ENCODE measurements at regions not wholly inside any gene's neighbourhood (a gene's known extent, or its start where the extent isn't known, plus 50 kb on each side); places are given as distances from the start of the nearest gene placed in this dataset.
A peak's percentile ranks its signal among the peaks of the same experiment; 100 is the strongest.

DNA sequence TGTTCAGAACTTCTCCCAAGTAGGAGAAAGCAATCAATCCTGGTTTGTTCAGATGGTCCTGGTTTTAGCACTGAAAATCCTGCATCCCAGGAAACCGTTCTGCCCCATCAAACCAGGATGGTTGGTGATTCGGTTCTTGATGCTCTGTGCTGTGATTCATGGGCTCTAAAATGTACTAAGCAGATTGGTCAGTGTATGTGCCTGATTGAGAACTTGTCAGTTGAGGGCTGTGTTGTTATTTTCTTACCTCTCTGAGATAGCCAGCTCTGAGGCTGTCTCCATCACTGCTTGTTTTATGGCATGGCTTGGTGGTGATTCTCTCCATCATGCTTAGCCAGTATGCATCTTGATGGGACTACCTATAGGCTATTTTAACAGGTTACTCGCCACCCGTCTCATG, 246.9 kb upstream of the RBFOX1 start:
- TF ChIP-seq, protein P1, sequence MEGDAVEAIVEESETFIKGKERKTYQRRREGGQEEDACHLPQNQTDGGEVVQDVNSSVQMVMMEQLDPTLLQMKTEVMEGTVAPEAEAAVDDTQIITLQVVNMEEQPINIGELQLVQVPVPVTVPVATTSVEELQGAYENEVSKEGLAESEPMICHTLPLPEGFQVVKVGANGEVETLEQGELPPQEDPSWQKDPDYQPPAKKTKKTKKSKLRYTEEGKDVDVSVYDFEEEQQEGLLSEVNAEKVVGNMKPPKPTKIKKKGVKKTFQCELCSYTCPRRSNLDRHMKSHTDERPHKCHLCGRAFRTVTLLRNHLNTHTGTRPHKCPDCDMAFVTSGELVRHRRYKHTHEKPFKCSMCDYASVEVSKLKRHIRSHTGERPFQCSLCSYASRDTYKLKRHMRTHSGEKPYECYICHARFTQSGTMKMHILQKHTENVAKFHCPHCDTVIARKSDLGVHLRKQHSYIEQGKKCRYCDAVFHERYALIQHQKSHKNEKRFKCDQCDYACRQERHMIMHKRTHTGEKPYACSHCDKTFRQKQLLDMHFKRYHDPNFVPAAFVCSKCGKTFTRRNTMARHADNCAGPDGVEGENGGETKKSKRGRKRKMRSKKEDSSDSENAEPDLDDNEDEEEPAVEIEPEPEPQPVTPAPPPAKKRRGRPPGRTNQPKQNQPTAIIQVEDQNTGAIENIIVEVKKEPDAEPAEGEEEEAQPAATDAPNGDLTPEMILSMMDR (IDR thresholded peaks at IDR 0.05; ENCODE audit: borderline replicate concordance, extremely low read depth, insufficient read depth), result no peak
- intact Hi-C loops (cut with DNase I), result no loop called here
- no peak overlapping the region for H3K4me3 ChIP-seq (ENCODE audit: low read length in 3 of 3)
- no peaks in the 10 kb centered on the region for H3K27me3 ChIP-seq (ENCODE audit: control insufficient read depth, insufficient read depth, low read length)
- H3K9ac ChIP-seq (ENCODE audit: low read length in 3 of 3), result no peak overlapping the region
- no peaks in the 10 kb centered on the region for H3K36me3 ChIP-seq (ENCODE audit: control insufficient read depth in 2 of 3, insufficient read depth in 3 of 3, low read length in 3 of 3)
- DNase-seq (no peak), FAIRE-seq (no peak)
- no peaks in the 10 kb centered on the region for H3K9me3 ChIP-seq (ENCODE audit: control insufficient read depth in 2 of 3, insufficient read depth in 1 of 3, low read length in 3 of 3)
- H3K27ac ChIP-seq (ENCODE audit: low read depth in 2 of 2, low read length in 2 of 2), result no peak overlapping the region
- no peaks in the 10 kb centered on the region for H3K4me1 ChIP-seq (ENCODE audit: control insufficient read depth in 2 of 3, insufficient read depth in 2 of 3, low read depth in 1 of 3, low read length in 3 of 3)

DNA sequence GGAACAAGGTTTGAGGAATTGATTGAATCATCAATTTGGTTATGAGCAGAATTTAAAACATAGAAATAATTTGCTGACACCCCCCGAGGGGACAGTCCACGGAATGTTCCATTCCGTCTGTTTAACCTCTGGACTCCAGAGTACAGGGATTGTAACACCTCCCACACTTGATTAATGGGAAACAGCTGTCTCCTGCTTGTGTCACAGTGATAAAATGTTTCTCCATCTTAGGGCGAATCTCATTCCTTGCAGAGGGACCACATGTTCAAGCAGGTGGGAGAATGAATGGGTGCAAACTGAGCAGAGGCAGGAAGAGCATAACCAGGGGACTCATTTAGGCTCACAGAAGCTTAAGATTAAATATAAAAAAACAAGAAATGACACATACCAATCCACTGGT, 249.5 kb upstream of the RBFOX1 start:
- Histone ChIP-seq H3K9ac (ENCODE audit: low read length in 3 of 3) (no peak overlapping the region), H3K4me3 (ENCODE audit: low read length in 3 of 3) (no peak overlapping the region), H3K27me3 (ENCODE audit: control insufficient read depth, insufficient read depth, low read length) (no peaks in the 10 kb centered on the region), H3K27ac (ENCODE audit: low read depth in 2 of 2, low read length in 2 of 2) (no peak overlapping the region), H3K9me3 (ENCODE audit: control insufficient read depth in 2 of 3, insufficient read depth in 1 of 3, low read length in 3 of 3) (no peaks in the 10 kb centered on the region), H3K4me1 (ENCODE audit: control insufficient read depth in 2 of 3, insufficient read depth in 2 of 3, low read depth in 1 of 3, low read length in 3 of 3) (no peaks in the 10 kb centered on the region), H3K36me3 (ENCODE audit: control insufficient read depth in 2 of 3, insufficient read depth in 3 of 3, low read length in 3 of 3) (no peaks in the 10 kb centered on the region)
- FAIRE-seq (no peak), DNase-seq (peak in 3 of 5 donors; percentile 26 to 67 (median 46))
- intact Hi-C loops (cut with DNase I), result no loop called here
- TF ChIP-seq, protein P1 (IDR thresholded peaks at IDR 0.05; ENCODE audit: borderline replicate concordance, extremely low read depth, insufficient read depth), result no peak

DNA sequence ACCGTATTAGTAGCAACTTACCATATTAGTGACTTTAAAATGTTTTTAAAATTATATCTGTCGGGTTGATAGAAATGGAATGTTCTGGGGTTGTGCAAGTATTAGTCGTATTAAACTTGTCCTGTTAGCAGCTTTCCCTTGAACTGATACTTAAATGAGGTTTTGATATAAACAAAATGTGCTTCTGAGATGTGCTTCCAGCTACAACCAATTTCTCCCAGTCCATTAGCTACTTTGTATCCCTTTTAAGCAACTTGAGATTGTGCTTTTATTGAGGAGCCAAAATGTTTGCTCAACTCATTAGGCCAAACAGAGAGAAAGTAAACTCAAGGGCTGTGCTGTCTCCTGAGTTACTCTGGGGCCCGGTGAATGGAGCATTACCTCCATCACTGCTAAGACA, 255.0 kb upstream of the RBFOX1 start:
- no peaks in the 10 kb centered on the region for H3K4me1 ChIP-seq (ENCODE audit: control insufficient read depth in 2 of 3, insufficient read depth in 2 of 3, low read depth in 1 of 3, low read length in 3 of 3)
- no peak overlapping the region for H3K9ac ChIP-seq (ENCODE audit: low read length in 3 of 3)
- intact Hi-C loops (cut with DNase I), result no loop called here
- FAIRE-seq, result no peak
- H3K27ac ChIP-seq (ENCODE audit: low read depth in 2 of 2, low read length in 2 of 2), result no peak overlapping the region
- no peaks in the 10 kb centered on the region for H3K27me3 ChIP-seq (ENCODE audit: control insufficient read depth, insufficient read depth, low read length)
- H3K9me3 ChIP-seq (ENCODE audit: control insufficient read depth in 2 of 3, insufficient read depth in 1 of 3, low read length in 3 of 3), result no peaks in the 10 kb centered on the region
- no peak overlapping the region for H3K4me3 ChIP-seq (ENCODE audit: low read length in 3 of 3)
- TF ChIP-seq, protein P1 (IDR thresholded peaks at IDR 0.05; ENCODE audit: borderline replicate concordance, extremely low read depth, insufficient read depth), result no peak
- no peak for DNase-seq
- H3K36me3 ChIP-seq (ENCODE audit: control insufficient read depth in 2 of 3, insufficient read depth in 3 of 3, low read length in 3 of 3), result no peaks in the 10 kb centered on the region

DNA sequence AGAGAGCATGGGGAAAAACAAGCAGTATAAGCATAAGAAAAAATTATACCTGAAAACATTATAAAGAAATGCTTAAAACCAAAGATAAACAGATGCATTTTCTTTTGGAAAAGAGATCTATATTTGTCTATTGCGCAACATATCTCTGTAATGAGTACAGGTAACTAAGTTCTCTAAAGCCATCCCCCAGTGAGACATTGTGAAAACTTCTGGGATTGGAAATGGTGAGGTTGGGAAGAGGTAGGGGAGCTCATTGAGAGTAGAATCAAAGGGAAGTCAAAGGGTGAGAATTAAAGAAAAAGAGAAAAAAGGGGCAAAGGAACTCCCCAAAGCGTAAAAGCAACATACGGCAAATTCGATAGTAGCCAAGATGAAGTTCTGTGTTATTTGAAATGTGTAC, 257.9 kb upstream of the RBFOX1 start:
- Histone ChIP-seq H3K36me3 (ENCODE audit: control insufficient read depth in 2 of 3, insufficient read depth in 3 of 3, low read length in 3 of 3) (no peaks in the 10 kb centered on the region), H3K4me3 (ENCODE audit: low read length in 3 of 3) (no peak overlapping the region), H3K27me3 (ENCODE audit: control insufficient read depth, insufficient read depth, low read length) (no peaks in the 10 kb centered on the region), H3K4me1 (ENCODE audit: control insufficient read depth in 2 of 3, insufficient read depth in 2 of 3, low read depth in 1 of 3, low read length in 3 of 3) (no peaks in the 10 kb centered on the region), H3K9ac (ENCODE audit: low read length in 3 of 3) (no peak overlapping the region), H3K9me3 (ENCODE audit: control insufficient read depth in 2 of 3, insufficient read depth in 1 of 3, low read length in 3 of 3) (peaks cover 0 to 4% (median 0%) of the 10 kb centered on the region in 3 donors), H3K27ac (ENCODE audit: low read depth in 2 of 2, low read length in 2 of 2) (no peak overlapping the region)
- intact Hi-C loops (cut with DNase I), result no loop called here
- no peak for FAIRE-seq
- TF ChIP-seq, protein P1 (IDR thresholded peaks at IDR 0.05; ENCODE audit: borderline replicate concordance, extremely low read depth, insufficient read depth), result no peak
- no peak for DNase-seq
